H9 (cell line): ENCODE measurements at regions not wholly inside any gene's neighbourhood (a gene's known extent, or its start where the extent isn't known, plus 50 kb on each side); places are given as distances from the start of the nearest gene placed in this dataset.

Source experiments
- DNase-seq: peaks from one replicate; pipeline ENCODE4 v3.0.0-alpha.2; 2017
- H2AFZ ChIP-seq: one replicate; pipeline ENCODE4 v1.6.1; 2013; ENCODE audit warnings: mild to moderate bottlenecking, low read length, control low read depth, moderate library complexity
- H2AK5ac ChIP-seq: 2 replicates; pipeline ENCODE4 v1.6.1; 2013; ENCODE audit warnings: low read length, control low read depth, mixed read lengths; ENCODE audit not compliant: insufficient read length
- H2BK120ac ChIP-seq: one replicate; pipeline ENCODE4 v1.6.1; 2013; ENCODE audit warnings: low read depth, mild to moderate bottlenecking, low read length, control low read depth, inconsistent platforms; ENCODE audit not compliant: poor library complexity, severe bottlenecking
- H2BK12ac ChIP-seq: 2 replicates; pipeline ENCODE4 v1.6.1; 2013; ENCODE audit warnings: low read length, control low read depth, mixed read lengths, low read depth; ENCODE audit not compliant: insufficient read length
- H2BK15ac ChIP-seq: 2 replicates; pipeline ENCODE4 v1.6.1; 2013; ENCODE audit warnings: low read depth, low read length, control low read depth
- H2BK20ac ChIP-seq: one replicate; pipeline ENCODE4 v1.6.1; 2013; ENCODE audit warnings: low read depth, mild to moderate bottlenecking, low read length, control low read depth, inconsistent platforms; ENCODE audit not compliant: poor library complexity, severe bottlenecking
- H2BK5ac ChIP-seq: 2 replicates; pipeline ENCODE4 v1.6.1; 2013; ENCODE audit warnings: low read length, control low read depth, mixed read lengths; ENCODE audit not compliant: insufficient read length
- H3K14ac ChIP-seq: 2 replicates; pipeline ENCODE4 v1.6.1; 2013; ENCODE audit warnings: low read length, control low read depth; ENCODE audit not compliant: insufficient read depth
- H3K18ac ChIP-seq: 2 replicates; pipeline ENCODE4 v1.6.1; 2013; ENCODE audit warnings: low read depth, mild to moderate bottlenecking, mixed read lengths, low read length, control low read depth; ENCODE audit not compliant: insufficient read length
- H3K23ac ChIP-seq: 2 replicates; pipeline ENCODE4 v1.6.1; 2013; ENCODE audit warnings: low read length, control low read depth, mixed read lengths, low read depth; ENCODE audit not compliant: insufficient read length
- H3K23me2 ChIP-seq: 2 replicates; pipeline ENCODE4 v1.6.1; 2013; ENCODE audit warnings: low read depth, mild to moderate bottlenecking, mixed read lengths, low read length, control low read depth; ENCODE audit not compliant: insufficient read length, poor library complexity, severe bottlenecking
- H3K27ac ChIP-seq: 2 replicates; pipeline ENCODE4 v1.5.1; 2013; ENCODE audit warnings: low read length, control low read depth, mixed read lengths, low read depth; ENCODE audit not compliant: insufficient read length
- H3K27me3 ChIP-seq: 2 replicates; pipeline ENCODE4 v1.6.1; 2013; ENCODE audit warnings: low read length, control low read depth, inconsistent platforms; ENCODE audit not compliant: insufficient read depth
- H3K4ac ChIP-seq: 2 replicates; pipeline ENCODE4 v1.6.1; 2013; ENCODE audit warnings: low read depth, mild to moderate bottlenecking, control low read depth, inconsistent platforms, low read length, moderate library complexity
- H3K4me1 ChIP-seq: 2 replicates; pipeline ENCODE4 v1.6.1; 2013; ENCODE audit warnings: low read length, control low read depth, inconsistent platforms; ENCODE audit not compliant: insufficient read depth
- H3K4me2 ChIP-seq: 2 replicates; pipeline ENCODE4 v1.6.1; 2013; ENCODE audit warnings: low read length, control low read depth, mixed read lengths; ENCODE audit not compliant: insufficient read length, insufficient read depth
- H3K56ac ChIP-seq: 2 replicates; pipeline ENCODE4 v1.6.1; 2013; ENCODE audit warnings: low read depth, mild to moderate bottlenecking, mixed read lengths, low read length, control low read depth; ENCODE audit not compliant: insufficient read length
- H3K79me1 ChIP-seq: 2 replicates; pipeline ENCODE4 v1.6.1; 2013; ENCODE audit warnings: low read depth, mild to moderate bottlenecking, moderate library complexity, low read length, control low read depth, inconsistent platforms; ENCODE audit not compliant: insufficient read depth, poor library complexity, severe bottlenecking
- H3K79me2 ChIP-seq: 2 replicates; pipeline ENCODE4 v1.6.1; 2013; ENCODE audit warnings: low read length, control low read depth, inconsistent platforms; ENCODE audit not compliant: insufficient read depth
- H3K9ac ChIP-seq: 2 replicates; pipeline ENCODE4 v1.6.1; 2013; ENCODE audit warnings: low read length, control low read depth, mixed read lengths; ENCODE audit not compliant: insufficient read length; ENCODE audit errors: extremely low read depth
- H3K9me3 ChIP-seq: one replicate; pipeline ENCODE4 v1.6.1; 2013; ENCODE audit warnings: low read depth, low read length, inconsistent platforms; ENCODE audit not compliant: control insufficient read depth
- H3T11ph ChIP-seq: one replicate; pipeline ENCODE4 v1.6.1; 2013; ENCODE audit warnings: mild to moderate bottlenecking, low read length, control low read depth, inconsistent platforms
- H4K20me1 ChIP-seq: one replicate; pipeline ENCODE4 v1.6.1; 2013; ENCODE audit not compliant: control insufficient read depth, insufficient read length, insufficient read depth
- H4K5ac ChIP-seq: 2 replicates; pipeline ENCODE4 v1.6.1; 2013; ENCODE audit warnings: low read depth, mild to moderate bottlenecking, mixed read lengths, low read length, control low read depth; ENCODE audit not compliant: insufficient read length
- H4K8ac ChIP-seq: replicated peaks from 2 replicates; pipeline ENCODE4 v1.6.1; 2013; ENCODE audit warnings: low read length, control low read depth, mixed read lengths, low read depth; ENCODE audit not compliant: insufficient read length
- H4K91ac ChIP-seq: 2 replicates; pipeline ENCODE4 v1.6.1; 2013; ENCODE audit warnings: low read depth, mild to moderate bottlenecking, moderate library complexity, mixed read lengths, low read length, control low read depth; ENCODE audit not compliant: insufficient read length
- H3K27ac Mint-ChIP-seq, 3 experiments: 2 replicates in 2 of 3; 3 replicates in 1 of 3; pipeline ENCODE4 v1.8.0; 2020 to 2021; ENCODE audit warnings: mixed read lengths in 3 of 3, mild to moderate bottlenecking in 1 of 3, moderate library complexity in 1 of 3
- H3K27me3 Mint-ChIP-seq: 2 replicates; pipeline ENCODE4 v1.8.0; 2021; ENCODE audit warnings: low read depth, mild to moderate bottlenecking, moderate library complexity, mixed read lengths
- H3K36me3 Mint-ChIP-seq, 3 experiments: 2 replicates in 2 of 3; 3 replicates in 1 of 3; pipeline ENCODE4 v1.8.0; 2020 to 2021; ENCODE audit warnings: low read depth in 3 of 3, mixed read lengths in 3 of 3; ENCODE audit not compliant: insufficient read depth in 1 of 3
- H3K4me1 Mint-ChIP-seq, 2 experiments: 2 replicates each; pipeline ENCODE4 v1.8.0; 2020; ENCODE audit warnings: mixed read lengths in 2 of 2
- H3K4me3 Mint-ChIP-seq, 2 experiments: 2 replicates in 1 of 2; 3 replicates in 1 of 2; pipeline ENCODE4 v1.8.0; 2020 to 2021; ENCODE audit warnings: mild to moderate bottlenecking in 2 of 2, mixed read lengths in 2 of 2, moderate library complexity in 1 of 2
- H3K9me3 Mint-ChIP-seq, 2 experiments: 2 replicates in 1 of 2; 3 replicates in 1 of 2; pipeline ENCODE4 v1.8.0; 2020; ENCODE audit warnings: mild to moderate bottlenecking in 2 of 2, mixed read lengths in 2 of 2, moderate library complexity in 1 of 2
- TF ChIP-seq, protein P1 (sequence below): fragments of 200-600 bp; sonication (generic); conservative IDR thresholded peaks from 3 replicates; pipeline ENCODE4 v1.8.0; 2021; ENCODE audit warnings: antibody characterized with exemption, mild to moderate bottlenecking

- no peak overlapping the region for H3K14ac ChIP-seq
- H3T11ph ChIP-seq = no peak overlapping the region
- no peak overlapping the region for H2AFZ ChIP-seq
- no peak overlapping the region for H4K91ac ChIP-seq
- H3K27me3 ChIP-seq = no peaks in the 10 kb centered on the region
- no peak overlapping the region for H3K9ac ChIP-seq
- H3K4me1 ChIP-seq = no peaks in the 10 kb centered on the region
- H2BK120ac ChIP-seq = no peak overlapping the region
- H3K9me3 Mint-ChIP-seq = peaks cover 0 to 4% of the 10 kb centered on the region in 2 experiments; a peak in 2 of 5 replicates
- H4K20me1 ChIP-seq = no peaks in the 10 kb centered on the region
- H2BK20ac ChIP-seq = no peak overlapping the region
- no peak overlapping the region for H2BK15ac ChIP-seq
- no peak overlapping the region for H3K4me3 Mint-ChIP-seq
- no peak overlapping the region for H2AK5ac ChIP-seq
- TF ChIP-seq, protein P1, sequence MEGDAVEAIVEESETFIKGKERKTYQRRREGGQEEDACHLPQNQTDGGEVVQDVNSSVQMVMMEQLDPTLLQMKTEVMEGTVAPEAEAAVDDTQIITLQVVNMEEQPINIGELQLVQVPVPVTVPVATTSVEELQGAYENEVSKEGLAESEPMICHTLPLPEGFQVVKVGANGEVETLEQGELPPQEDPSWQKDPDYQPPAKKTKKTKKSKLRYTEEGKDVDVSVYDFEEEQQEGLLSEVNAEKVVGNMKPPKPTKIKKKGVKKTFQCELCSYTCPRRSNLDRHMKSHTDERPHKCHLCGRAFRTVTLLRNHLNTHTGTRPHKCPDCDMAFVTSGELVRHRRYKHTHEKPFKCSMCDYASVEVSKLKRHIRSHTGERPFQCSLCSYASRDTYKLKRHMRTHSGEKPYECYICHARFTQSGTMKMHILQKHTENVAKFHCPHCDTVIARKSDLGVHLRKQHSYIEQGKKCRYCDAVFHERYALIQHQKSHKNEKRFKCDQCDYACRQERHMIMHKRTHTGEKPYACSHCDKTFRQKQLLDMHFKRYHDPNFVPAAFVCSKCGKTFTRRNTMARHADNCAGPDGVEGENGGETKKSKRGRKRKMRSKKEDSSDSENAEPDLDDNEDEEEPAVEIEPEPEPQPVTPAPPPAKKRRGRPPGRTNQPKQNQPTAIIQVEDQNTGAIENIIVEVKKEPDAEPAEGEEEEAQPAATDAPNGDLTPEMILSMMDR = no peak
- peaks cover 19 to 24% of the 10 kb centered on the region in 2 experiments for H3K4me1 Mint-ChIP-seq
- H4K5ac ChIP-seq = no peak overlapping the region
- DNase-seq = no peak
- H3K23me2 ChIP-seq = no peaks in the 10 kb centered on the region
- no peak overlapping the region for H3K23ac ChIP-seq
- H3K56ac ChIP-seq = no peak overlapping the region
- H3K27ac Mint-ChIP-seq = no peak overlapping the region
- no peaks in the 10 kb centered on the region for H3K27me3 Mint-ChIP-seq
- no peaks in the 10 kb centered on the region for H3K9me3 ChIP-seq
- no peak overlapping the region for H4K8ac ChIP-seq
- peaks cover 0 to 4% (median 4%) of the 10 kb centered on the region in 3 experiments; a peak in 4 of 7 replicates for H3K36me3 Mint-ChIP-seq
- H2BK12ac ChIP-seq = no peak overlapping the region
- no peak overlapping the region for H3K27ac ChIP-seq
- no peaks in the 10 kb centered on the region for H3K79me2 ChIP-seq
- H3K18ac ChIP-seq = no peak overlapping the region
- H2BK5ac ChIP-seq = no peak overlapping the region
- H3K79me1 ChIP-seq = no peaks in the 10 kb centered on the region
- H3K4me2 ChIP-seq = no peak overlapping the region
- no peak overlapping the region for H3K4ac ChIP-seq
Observed at GRCh38 chr9:23557689-23558088, 268.4 kb downstream of the ELAVL2 start.
